ENCODE measurements at regions not wholly inside any gene's neighbourhood (a gene's known extent, or its start where the extent isn't known, plus 50 kb on each side); places are given as distances from the start of the nearest gene placed in this dataset.

DNA sequence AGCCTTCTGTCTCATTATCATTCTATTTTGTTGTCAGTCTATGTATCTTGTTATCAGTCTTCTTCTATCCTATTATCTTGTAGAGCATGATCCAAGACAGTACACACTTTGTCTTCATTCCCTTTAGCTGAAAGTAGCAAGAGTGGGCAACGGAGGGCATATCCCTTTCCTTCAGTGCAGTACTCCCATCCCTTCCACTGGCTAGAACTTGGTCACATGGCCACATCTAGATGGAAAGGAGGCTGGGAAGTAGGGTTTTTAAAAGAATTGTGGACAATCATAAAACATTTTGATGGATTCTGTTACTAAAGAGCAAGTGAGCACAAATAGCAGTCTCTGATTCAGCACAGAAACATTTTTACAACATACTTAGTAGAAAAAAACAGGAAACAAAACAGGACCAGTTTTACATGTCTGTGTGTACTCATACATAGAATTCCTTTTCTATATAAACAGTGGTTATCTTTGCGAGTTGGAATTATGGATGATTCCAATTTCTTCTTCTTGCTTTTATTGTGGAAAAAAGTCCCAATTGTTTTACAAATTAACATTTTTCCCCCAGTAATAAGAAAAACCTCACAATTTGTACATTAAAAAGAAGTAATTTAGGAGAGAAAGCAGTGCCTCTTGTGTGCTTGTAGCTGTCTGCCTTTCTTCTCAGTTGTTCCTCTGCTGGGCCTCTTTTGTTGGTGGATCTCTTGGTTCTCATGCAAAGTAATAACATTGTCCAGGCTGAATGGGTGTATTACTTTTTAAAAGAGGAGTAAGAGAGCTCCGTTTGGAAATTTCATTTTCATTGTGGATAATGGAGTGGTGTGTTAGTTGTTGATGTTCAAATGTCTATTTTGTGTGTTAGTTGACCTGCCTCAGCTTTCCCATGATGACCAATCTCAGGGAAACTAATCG, 410.9 kb upstream of the TRPC7 start:
- DNase-seq (ENCODE audit: low read depth) = no peak
- H3K4me3 ChIP-seq (ENCODE audit: low read depth, low read length) = no peak overlapping the region

DNA sequence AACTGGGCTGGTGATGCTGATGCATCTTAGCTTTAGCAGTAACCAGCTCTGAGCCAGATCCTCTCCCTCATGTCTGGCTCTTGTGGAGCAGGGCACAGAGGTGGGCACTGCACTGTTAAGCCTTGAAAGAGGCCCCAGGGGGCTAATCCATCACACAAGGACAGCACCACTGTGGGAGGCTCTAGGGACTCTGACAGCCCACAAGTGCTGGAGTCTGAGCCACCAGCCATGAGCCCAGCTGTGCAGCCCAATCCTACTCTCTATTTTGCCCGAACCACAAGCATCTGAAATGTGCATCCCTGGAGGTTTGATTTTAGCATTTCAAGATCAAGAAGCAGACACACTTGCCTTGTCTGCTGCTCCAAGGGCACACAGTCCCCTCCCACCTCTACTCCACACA, 407.1 kb upstream of the TRPC7 start:
- no peak overlapping the region for H3K4me3 ChIP-seq (ENCODE audit: low read depth, low read length)
- TF ChIP-seq CTCF (IDR thresholded peaks at IDR 0.05; ENCODE audit: control insufficient read depth, extremely low read depth, insufficient read depth) = no peak
- DNase-seq (ENCODE audit: low read depth) = no peak

More for the DNA sequence above, 410.9 kb upstream of the TRPC7 start:
- TF ChIP-seq CTCF (IDR thresholded peaks at IDR 0.05; ENCODE audit: control insufficient read depth, extremely low read depth, insufficient read depth) = no peak

- no peak overlapping the region for H3K4me3 ChIP-seq (ENCODE audit: low read depth, low read length)
- DNase-seq (ENCODE audit: low read depth) = peak; percentile 27
- TF ChIP-seq CTCF (IDR thresholded peaks at IDR 0.05; ENCODE audit: control insufficient read depth, extremely low read depth, insufficient read depth) = peak; percentile 98
Measured at GRCh38 chr5:136769900-136770684, 404.7 kb upstream of the TRPC7 start.

GRCh38 chr5:136769093-136769492, 403.7 kb upstream of the TRPC7 start:
- no peak for DNase-seq (ENCODE audit: low read depth)
- no peak overlapping the region for H3K4me3 ChIP-seq (ENCODE audit: low read depth, low read length)
- TF ChIP-seq CTCF (IDR thresholded peaks at IDR 0.05; ENCODE audit: control insufficient read depth, extremely low read depth, insufficient read depth) = no peak

- no peak overlapping the region for H3K4me3 ChIP-seq (ENCODE audit: low read depth, low read length)
- TF ChIP-seq CTCF (IDR thresholded peaks at IDR 0.05; ENCODE audit: control insufficient read depth, extremely low read depth, insufficient read depth) = no peak
- DNase-seq (ENCODE audit: low read depth) = no peak
Measured at GRCh38 chr5:136768457-136768856, 403.1 kb upstream of the TRPC7 start.

DNA sequence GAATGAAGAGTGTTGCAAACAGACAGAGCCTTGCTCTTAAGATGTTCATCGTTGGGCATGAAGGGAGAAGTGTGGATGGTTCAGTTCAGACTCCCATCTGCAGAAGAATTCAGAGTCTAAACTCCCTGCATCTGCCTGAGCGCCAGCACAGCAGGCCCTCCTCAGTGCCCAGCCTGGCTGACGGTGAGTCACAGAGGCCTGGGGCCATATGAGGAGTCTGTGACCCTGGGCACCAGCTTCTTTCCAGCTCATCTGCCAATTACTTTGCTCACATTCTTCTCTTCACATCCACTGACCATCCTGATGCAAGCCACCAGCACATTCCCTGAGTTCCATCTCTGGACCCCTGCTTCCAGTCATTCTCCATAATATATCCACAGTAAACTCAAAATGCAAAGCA, 401.1 kb upstream of the TRPC7 start:
- no peak for DNase-seq (ENCODE audit: low read depth)
- TF ChIP-seq CTCF (IDR thresholded peaks at IDR 0.05; ENCODE audit: control insufficient read depth, extremely low read depth, insufficient read depth) = no peak
- no peak overlapping the region for H3K4me3 ChIP-seq (ENCODE audit: low read depth, low read length)

Data from LNCaP clone FGC (cell line).